ENCODE measurements at regions not wholly inside any gene's neighbourhood (a gene's known extent, or its start where the extent isn't known, plus 50 kb on each side); places are given as distances from the start of the nearest gene placed in this dataset.

DNA sequence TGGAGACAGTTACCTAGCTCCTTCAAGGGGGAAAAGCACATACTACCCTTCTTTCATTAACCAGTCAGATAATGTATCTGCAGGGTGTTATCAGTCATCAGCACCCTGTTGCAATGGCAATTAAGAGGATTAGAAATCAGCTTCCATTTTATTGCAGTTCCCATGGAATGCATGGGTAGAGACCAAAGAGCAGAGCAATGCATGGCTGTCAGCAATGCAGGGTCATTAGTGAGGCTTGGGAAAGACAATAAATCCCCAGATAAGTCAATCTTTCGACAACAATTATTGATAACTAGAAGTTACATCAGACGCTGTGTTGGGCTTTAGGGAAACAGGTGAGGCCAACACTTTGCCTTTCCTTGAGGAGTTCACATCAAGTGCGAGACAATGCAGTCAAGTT, 150.9 kb downstream of the MAFB start:
- TF ChIP-seq, protein P1, sequence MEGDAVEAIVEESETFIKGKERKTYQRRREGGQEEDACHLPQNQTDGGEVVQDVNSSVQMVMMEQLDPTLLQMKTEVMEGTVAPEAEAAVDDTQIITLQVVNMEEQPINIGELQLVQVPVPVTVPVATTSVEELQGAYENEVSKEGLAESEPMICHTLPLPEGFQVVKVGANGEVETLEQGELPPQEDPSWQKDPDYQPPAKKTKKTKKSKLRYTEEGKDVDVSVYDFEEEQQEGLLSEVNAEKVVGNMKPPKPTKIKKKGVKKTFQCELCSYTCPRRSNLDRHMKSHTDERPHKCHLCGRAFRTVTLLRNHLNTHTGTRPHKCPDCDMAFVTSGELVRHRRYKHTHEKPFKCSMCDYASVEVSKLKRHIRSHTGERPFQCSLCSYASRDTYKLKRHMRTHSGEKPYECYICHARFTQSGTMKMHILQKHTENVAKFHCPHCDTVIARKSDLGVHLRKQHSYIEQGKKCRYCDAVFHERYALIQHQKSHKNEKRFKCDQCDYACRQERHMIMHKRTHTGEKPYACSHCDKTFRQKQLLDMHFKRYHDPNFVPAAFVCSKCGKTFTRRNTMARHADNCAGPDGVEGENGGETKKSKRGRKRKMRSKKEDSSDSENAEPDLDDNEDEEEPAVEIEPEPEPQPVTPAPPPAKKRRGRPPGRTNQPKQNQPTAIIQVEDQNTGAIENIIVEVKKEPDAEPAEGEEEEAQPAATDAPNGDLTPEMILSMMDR (IDR thresholded peaks at IDR 0.05): no peak
- TF ChIP-seq EMX1 (CRISPR knock-in tag; IDR thresholded peaks at IDR 0.05) (no peak), ZNF263 (CRISPR knock-in tag; IDR thresholded peaks at IDR 0.05; ENCODE audit: low read depth) (no peak), RORB (CRISPR knock-in tag; IDR thresholded peaks at IDR 0.05) (no peak), CREB1 (CRISPR knock-in tag; IDR thresholded peaks at IDR 0.05) (no peak), RELA (CRISPR knock-in tag; IDR thresholded peaks at IDR 0.05; ENCODE audit: borderline replicate concordance) (no peak), KAT7 (CRISPR knock-in tag; IDR thresholded peaks at IDR 0.05; ENCODE audit: borderline replicate concordance) (no peak), CBFB (CRISPR knock-in tag; IDR thresholded peaks at IDR 0.05; ENCODE audit: low read depth) (no peak), MYBL2 (CRISPR knock-in tag; IDR thresholded peaks at IDR 0.05) (no peak)
- TF ChIP-seq, protein P2, sequence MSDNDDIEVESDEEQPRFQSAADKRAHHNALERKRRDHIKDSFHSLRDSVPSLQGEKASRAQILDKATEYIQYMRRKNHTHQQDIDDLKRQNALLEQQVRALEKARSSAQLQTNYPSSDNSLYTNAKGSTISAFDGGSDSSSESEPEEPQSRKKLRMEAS (CRISPR knock-in tag; IDR thresholded peaks at IDR 0.05): no peak
- TF ChIP-seq, protein P3, sequence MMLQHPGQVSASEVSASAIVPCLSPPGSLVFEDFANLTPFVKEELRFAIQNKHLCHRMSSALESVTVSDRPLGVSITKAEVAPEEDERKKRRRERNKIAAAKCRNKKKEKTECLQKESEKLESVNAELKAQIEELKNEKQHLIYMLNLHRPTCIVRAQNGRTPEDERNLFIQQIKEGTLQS (CRISPR knock-in tag; conservative IDR thresholded peaks at IDR 0.05): no peak
- TF ChIP-seq, protein P4, sequence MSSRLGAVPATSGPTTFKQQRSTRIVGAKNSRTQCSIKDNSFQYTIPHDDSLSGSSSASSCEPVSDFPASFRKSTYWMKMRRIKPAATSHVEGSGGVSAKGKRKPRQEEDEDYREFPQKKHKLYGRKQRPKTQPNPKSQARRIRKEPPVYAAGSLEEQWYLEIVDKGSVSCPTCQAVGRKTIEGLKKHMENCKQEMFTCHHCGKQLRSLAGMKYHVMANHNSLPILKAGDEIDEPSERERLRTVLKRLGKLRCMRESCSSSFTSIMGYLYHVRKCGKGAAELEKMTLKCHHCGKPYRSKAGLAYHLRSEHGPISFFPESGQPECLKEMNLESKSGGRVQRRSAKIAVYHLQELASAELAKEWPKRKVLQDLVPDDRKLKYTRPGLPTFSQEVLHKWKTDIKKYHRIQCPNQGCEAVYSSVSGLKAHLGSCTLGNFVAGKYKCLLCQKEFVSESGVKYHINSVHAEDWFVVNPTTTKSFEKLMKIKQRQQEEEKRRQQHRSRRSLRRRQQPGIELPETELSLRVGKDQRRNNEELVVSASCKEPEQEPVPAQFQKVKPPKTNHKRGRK (CRISPR knock-in tag; IDR thresholded peaks at IDR 0.05; ENCODE audit: borderline replicate concordance): no peak

Data from WTC11 (cell line).